Activated T-cell treated with anti-CD3 and anti-CD28 coated beads for 1 hour (primary cell): ENCODE measurements at regions not wholly inside any gene's neighbourhood (a gene's known extent, or its start where the extent isn't known, plus 50 kb on each side); places are given as distances from the start of the nearest gene placed in this dataset.
"Not testable (repeated sequence)": the region's sequence is repeated elsewhere in the genome, so short reads cannot be mapped to it uniquely, and the experiment has no call there.

Source experiments
- DNase-seq: peaks from one replicate; pipeline ENCODE4 v3.0.0-alpha.2; 2020; ENCODE audit warnings: low read depth

GRCh38 chr3:178352326-178353005, 183.8 kb upstream of the KCNMB2 start:
- DNase-seq = no peak

GRCh38 chr3:178353006-178353694, 183.1 kb upstream of the KCNMB2 start:
- no peak for DNase-seq

- no peak for DNase-seq
Measured at GRCh38 chr3:178359728-178360127, 176.5 kb upstream of the KCNMB2 start.

DNA sequence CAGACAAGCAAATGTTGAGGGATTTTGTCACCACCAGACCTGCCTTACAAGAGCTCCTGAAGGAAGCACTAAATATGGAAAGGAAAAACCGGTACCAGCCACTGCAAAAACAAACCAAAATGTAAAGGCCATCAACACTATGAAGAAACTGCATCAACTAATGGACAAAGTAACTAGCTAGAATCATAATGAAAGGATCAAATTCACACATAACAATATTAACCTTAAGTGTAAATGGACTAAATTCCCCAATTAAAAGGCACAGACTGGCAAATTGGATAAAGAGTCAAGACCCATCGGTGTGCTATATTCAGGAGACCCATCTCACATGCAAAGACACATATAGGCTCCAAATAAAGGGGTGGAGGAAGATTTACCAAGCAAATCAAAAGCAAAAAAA, 173.2 kb upstream of the KCNMB2 start:
- not testable (repeated sequence) for DNase-seq

DNA sequence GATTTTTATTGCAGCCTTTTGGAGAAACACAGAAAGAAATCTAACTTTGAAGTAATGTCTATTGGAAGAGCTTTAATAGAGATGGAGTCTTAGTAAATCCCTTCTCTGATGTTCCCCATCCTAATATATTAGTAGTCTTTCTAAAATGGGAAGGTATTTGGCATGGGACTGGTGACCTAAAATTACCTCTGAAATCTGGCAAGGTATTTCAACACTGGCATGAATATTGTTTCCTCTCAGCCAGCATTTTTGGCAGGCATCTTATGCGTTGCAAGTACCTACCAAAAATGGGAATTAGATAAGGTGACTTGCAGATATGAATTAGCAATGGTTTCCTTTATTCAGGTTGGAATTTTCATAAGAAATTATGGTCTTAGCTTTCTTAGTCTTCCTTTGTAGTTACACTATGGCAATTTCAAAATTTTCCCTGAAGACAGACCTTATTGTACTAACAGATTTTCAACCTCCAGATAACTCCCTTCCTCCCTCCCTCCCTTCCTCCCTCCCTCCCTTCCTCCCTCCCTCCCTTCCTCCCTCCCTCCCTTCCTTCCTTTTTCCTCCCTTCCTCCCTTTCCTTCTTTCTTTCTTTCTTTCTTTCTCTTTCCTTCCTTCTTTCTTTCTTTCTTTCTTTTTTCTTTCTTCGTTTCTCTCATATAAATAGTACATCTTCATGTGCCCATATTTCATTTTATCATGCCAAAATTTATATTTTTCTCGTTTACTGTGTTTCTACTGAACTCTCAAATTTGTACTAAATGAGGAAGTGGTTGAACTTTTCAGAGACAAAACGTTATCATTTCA, 168.2 kb upstream of the KCNMB2 start:
- no peak for DNase-seq

GRCh38 chr3:178369006-178369405, 167.2 kb upstream of the KCNMB2 start:
- no peak for DNase-seq

DNA sequence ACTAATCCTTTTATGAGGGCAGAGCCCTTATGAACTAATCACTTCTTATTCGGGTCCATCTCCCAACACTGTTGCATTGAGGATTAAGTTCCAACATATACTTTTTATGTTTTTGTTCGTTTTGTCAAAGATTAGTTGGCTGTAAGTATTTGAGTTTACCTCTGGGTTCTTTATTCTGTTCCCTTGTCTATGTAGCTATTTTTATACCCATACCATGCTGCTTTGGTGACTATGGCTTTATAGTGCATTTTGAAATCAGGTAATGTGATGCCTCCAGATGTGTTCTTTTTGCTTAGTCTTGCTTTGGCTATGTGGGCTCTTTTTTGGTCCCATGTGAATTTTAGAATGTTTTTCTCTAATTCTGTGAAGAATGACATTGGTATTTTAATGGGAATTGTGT, 166.4 kb upstream of the KCNMB2 start:
- no peak for DNase-seq

- no peak for DNase-seq
Measured at GRCh38 chr3:178370387-178370786, 165.8 kb upstream of the KCNMB2 start.

- DNase-seq = no peak
Measured at GRCh38 chr3:178381555-178381954, 154.7 kb upstream of the KCNMB2 start.

- no peak for DNase-seq
Measured at GRCh38 chr3:178381971-178382448, 154.2 kb upstream of the KCNMB2 start.

DNA sequence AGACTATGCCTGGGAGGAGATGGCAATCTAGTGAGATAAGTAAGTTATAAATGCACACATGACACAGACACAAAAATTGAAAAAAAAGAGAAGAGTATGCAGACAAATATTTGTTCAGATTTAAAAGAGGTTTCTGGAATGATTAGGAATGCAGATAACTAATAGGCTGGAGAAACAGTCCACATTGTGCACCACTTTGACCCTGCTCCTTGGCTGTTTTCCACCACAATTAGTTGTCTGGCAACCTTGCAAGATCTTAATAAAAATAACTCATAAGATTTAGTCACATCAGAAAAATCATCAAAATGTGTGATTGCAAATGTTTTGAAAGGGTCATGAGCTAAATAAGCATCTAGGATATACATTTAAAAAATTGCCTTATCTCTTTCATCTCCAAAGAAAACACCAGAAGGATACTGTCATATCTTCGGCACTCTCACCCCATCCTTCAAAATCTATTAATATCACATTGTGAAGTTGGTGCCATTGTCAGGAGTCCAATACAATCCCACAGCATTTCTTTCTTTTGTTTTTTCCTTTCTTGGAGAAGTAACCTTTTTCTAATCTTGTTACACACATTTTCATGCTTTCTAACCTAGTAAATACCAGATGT, 153.7 kb upstream of the KCNMB2 start:
- DNase-seq = no peak

DNA sequence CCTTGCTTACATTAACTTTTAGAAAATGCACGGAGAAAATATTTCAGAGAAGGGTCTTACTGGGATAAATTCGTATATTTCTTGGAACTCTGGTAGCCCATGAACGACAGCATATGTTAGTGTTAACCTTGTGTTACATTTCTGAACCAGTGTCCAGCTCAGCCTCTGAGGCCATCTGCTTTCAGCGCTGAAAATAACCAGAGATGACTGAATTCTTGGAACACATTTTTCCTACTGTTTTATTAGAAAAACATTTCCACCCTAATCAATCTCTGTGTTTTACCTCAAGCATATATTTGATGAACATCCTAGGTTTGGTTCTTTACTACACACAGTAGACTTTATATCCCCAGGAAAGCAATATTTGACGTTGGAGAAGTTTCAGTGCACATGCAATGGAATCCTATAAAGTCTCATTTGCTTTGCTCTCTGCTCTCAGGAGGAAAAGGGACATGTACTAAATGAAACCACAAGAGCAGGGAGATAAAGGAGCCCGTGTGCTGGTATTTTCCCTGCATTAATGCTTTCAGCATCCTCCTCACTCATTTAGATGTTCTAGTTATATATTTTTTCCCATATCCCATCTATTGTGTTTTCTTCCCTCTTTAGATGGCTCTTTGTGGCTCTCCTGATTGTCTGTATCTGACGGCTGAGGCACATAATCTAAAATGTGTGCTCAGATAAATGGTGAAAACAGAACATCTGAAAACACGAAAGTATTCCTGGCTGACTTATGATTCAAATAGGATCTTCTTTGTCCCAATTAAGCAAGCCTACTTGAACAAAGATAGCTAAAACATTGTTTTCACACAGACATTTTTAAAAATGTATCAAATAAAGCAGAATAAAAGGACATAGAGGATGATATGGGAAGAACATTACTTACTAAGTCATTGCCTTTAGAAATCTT, 151.7 kb upstream of the KCNMB2 start:
- no peak for DNase-seq

GRCh38 chr3:178385280-178385952, 150.8 kb upstream of the KCNMB2 start:
- DNase-seq = peak; percentile 2

GRCh38 chr3:178386401-178386800, 149.8 kb upstream of the KCNMB2 start:
- DNase-seq = no peak

- no peak for DNase-seq
Measured at GRCh38 chr3:178386880-178387279, 149.4 kb upstream of the KCNMB2 start.

- DNase-seq = no peak
Measured at GRCh38 chr3:178388473-178388872, 147.8 kb upstream of the KCNMB2 start.

GRCh38 chr3:178389258-178389657, 147.0 kb upstream of the KCNMB2 start:
- no peak for DNase-seq

- DNase-seq = no peak
Measured at GRCh38 chr3:178392511-178392926, 143.7 kb upstream of the KCNMB2 start.

DNA sequence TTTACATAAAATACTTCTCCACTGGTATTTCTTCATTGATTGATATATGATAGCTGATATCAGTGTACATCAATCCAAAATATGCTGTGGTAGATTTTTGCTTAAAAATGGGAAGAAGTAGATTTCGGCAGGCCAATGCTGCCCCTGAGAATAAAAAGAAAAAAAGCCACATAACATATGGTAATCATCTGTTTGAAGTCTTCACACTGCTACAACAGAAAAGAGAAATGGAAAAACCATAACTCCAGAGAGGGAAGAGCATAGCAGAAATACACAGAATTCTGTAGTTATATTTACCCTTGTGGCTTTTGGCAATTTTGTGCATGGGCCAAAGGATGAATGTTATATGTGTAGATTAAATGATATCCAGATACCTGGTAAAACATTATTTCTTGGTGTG, 143.1 kb upstream of the KCNMB2 start:
- no peak for DNase-seq

DNA sequence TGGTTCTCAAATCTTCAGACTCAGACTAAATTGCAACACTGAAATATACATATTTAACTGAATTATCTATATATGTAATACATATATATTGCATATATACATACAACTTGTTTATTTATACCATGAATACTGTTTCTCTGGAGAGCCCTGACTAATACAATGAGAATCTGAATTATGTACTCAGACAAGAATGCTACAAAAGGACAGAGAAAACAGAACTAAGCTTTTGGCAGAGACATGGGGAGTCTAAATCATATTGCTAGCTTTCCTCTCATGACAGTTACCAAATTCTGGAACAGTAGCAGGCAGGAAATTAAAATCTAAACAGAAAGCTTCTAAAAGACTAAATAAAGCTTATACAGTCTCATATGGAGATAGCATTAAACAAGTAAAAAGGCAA, 142.4 kb upstream of the KCNMB2 start:
- DNase-seq = no peak

DNA sequence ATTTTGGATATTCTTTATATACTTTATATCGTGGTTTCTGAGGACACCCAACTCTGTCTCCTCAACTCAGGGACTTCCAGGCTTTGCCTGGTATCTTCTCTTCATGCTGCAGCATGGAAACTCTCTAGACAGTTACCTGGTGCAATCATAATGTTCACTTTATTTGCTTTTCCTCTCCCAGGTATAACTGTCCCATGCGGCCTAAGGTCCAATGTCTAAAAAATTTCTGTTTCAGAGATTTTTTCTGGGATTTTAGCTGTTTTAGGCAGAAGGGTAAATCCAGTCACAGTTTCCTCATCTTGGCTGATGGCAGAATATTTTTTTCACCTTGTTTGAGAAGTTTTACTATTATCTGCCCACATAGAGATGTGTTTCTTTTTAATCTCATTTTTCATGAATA, 139.9 kb upstream of the KCNMB2 start:
- DNase-seq = no peak
